Activated B cell treated with CpG ODN at 0.5 μM for 24 hours (primary cell): ENCODE measurements at regions not wholly inside any gene's neighbourhood (a gene's known extent, or its start where the extent isn't known, plus 50 kb on each side); places are given as distances from the start of the nearest gene placed in this dataset.

Source experiments
- ATAC-seq: fragments of 200-7000 bp; cut with Tn5 transposase; one replicate; pipeline ENCODE4 v1.10.0; 2021; ENCODE audit warnings: low read depth, mild to moderate bottlenecking, moderate library complexity
- CTCF ChIA-PET: fragments of 350-600 bp; sonication (Branson Sonifier 250); formaldehyde crosslinking; loops from one replicate; lab custom pipeline; 2021; ENCODE audit warnings: antibody characterized with exemption; lab: Charles Lee
- POLR2A ChIA-PET: fragments of 350-600 bp; sonication (Branson Sonifier 250); formaldehyde crosslinking; loops from one replicate; lab custom pipeline; 2021; ENCODE audit warnings: antibody characterized with exemption; lab: Charles Lee
- DNase-seq: peaks from one replicate; pipeline ENCODE4 v3.0.0; 2022
- H3K27ac Mint-ChIP-seq: one replicate; pipeline ENCODE4 v1.8.0; 2020; ENCODE audit warnings: mixed read lengths
- H3K27me3 Mint-ChIP-seq: one replicate; pipeline ENCODE4 v1.8.0; 2021; ENCODE audit warnings: mixed read lengths
- H3K36me3 Mint-ChIP-seq: one replicate; pipeline ENCODE4 v1.8.0; 2021; ENCODE audit warnings: low read depth, mixed read lengths
- H3K4me1 Mint-ChIP-seq: one replicate; pipeline ENCODE4 v1.8.0; 2021; ENCODE audit warnings: mixed read lengths
- H3K4me3 Mint-ChIP-seq: one replicate; pipeline ENCODE4 v1.8.0; 2020; ENCODE audit warnings: mild to moderate bottlenecking, mixed read lengths
- H3K9me3 Mint-ChIP-seq: one replicate; pipeline ENCODE4 v1.8.0; 2020; ENCODE audit warnings: mixed read lengths
- intact Hi-C: fragments of 100-400 bp; cut with micrococcal nuclease; formaldehyde crosslinking; loops from one replicate; pipeline ENCODE4 v1.15.1; 2024
- TF ChIP-seq, protein P1 (sequence below): fragments of 200-600 bp; IDR thresholded peaks from one replicate; pipeline ENCODE4 v1.8.0; 2022; ENCODE audit warnings: antibody characterized with exemption, mild to moderate bottlenecking

GRCh38 chrX:122188751-122189150, 995.3 kb upstream of the GRIA3 start:
- Mint-ChIP-seq H3K36me3 (no peaks in the 10 kb centered on the region), H3K27me3 (no peaks in the 10 kb centered on the region), H3K9me3 (peaks cover 6% of the 10 kb centered on the region), H3K27ac (no peak overlapping the region), H3K4me3 (no peak overlapping the region), H3K4me1 (no peaks in the 10 kb centered on the region)
- no peak for ATAC-seq
- DNase-seq, result no peak
- intact Hi-C loops, result no loop called here
- TF ChIP-seq, protein P1, sequence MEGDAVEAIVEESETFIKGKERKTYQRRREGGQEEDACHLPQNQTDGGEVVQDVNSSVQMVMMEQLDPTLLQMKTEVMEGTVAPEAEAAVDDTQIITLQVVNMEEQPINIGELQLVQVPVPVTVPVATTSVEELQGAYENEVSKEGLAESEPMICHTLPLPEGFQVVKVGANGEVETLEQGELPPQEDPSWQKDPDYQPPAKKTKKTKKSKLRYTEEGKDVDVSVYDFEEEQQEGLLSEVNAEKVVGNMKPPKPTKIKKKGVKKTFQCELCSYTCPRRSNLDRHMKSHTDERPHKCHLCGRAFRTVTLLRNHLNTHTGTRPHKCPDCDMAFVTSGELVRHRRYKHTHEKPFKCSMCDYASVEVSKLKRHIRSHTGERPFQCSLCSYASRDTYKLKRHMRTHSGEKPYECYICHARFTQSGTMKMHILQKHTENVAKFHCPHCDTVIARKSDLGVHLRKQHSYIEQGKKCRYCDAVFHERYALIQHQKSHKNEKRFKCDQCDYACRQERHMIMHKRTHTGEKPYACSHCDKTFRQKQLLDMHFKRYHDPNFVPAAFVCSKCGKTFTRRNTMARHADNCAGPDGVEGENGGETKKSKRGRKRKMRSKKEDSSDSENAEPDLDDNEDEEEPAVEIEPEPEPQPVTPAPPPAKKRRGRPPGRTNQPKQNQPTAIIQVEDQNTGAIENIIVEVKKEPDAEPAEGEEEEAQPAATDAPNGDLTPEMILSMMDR, result no peak
- CTCF ChIA-PET, result no interaction called here
- POLR2A ChIA-PET, result no interaction called here

DNA sequence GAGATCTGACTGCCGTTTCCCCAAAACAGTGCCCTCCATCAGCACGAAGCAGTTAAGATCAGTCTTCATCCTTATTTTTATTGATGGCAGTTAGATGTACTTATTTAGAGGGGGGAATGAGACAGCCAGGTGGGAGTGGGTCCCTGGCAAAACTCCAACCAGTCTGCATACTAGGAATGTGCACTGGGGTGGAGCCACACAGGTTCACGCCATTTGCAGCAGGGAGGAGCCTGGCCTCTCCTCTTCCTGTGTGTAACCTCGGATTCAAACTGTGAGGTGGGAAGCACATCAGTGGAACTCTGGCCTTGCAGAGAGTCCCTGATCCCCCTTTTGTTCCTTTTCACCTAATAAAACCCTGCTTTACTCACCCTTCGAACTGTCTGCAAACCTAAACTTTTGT, 987.7 kb upstream of the GRIA3 start:
- Mint-ChIP-seq H3K27me3 (no peaks in the 10 kb centered on the region), H3K27ac (no peak overlapping the region), H3K36me3 (no peaks in the 10 kb centered on the region), H3K4me1 (no peaks in the 10 kb centered on the region), H3K9me3 (no peaks in the 10 kb centered on the region), H3K4me3 (no peak overlapping the region)
- POLR2A ChIA-PET, result no interaction called here
- intact Hi-C loops, result no loop called here
- TF ChIP-seq, protein P1, result no peak
- ATAC-seq, result no peak
- no peak for DNase-seq
- CTCF ChIA-PET, result no interaction called here

GRCh38 chrX:122203399-122203798, 980.7 kb upstream of the GRIA3 start:
- Mint-ChIP-seq H3K27ac (no peak overlapping the region), H3K27me3 (no peaks in the 10 kb centered on the region), H3K36me3 (no peaks in the 10 kb centered on the region), H3K4me1 (no peaks in the 10 kb centered on the region), H3K9me3 (no peaks in the 10 kb centered on the region), H3K4me3 (no peak overlapping the region)
- DNase-seq (no peak), ATAC-seq (no peak)
- ChIA-PET CTCF (no interaction called here), POLR2A (no interaction called here)
- intact Hi-C loops, result no loop called here
- TF ChIP-seq, protein P1, result no peak

GRCh38 chrX:122218666-122219065, 965.4 kb upstream of the GRIA3 start:
- ChIA-PET POLR2A (no interaction called here), CTCF (no interaction called here)
- intact Hi-C loops, result no loop called here
- TF ChIP-seq, protein P1, result no peak
- H3K9me3 Mint-ChIP-seq, result no peaks in the 10 kb centered on the region
- H3K4me1 Mint-ChIP-seq, result no peaks in the 10 kb centered on the region
- no peak for ATAC-seq
- H3K27me3 Mint-ChIP-seq, result no peaks in the 10 kb centered on the region
- H3K27ac Mint-ChIP-seq, result no peak overlapping the region
- no peak overlapping the region for H3K4me3 Mint-ChIP-seq
- no peaks in the 10 kb centered on the region for H3K36me3 Mint-ChIP-seq
- no peak for DNase-seq

DNA sequence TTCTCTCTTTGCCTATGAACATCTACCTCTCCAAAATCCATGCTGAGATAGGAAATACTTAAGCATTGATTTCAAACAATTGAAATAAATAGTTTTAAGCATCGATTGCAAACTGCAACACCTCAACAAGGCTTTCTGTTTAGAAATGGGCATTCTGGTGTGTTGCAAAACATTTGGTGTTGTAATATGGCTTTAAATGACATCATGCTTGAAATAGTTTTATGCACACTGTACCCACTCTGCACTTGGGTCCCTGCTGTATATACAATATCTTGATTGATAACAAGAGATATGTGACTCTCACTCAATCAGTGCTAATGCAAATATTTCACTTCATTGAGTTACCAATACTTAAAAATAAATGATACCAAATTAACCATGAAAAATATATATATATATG, 964.9 kb upstream of the GRIA3 start:
- ChIA-PET CTCF (no interaction called here), POLR2A (no interaction called here)
- Mint-ChIP-seq H3K4me3 (no peak overlapping the region), H3K27ac (no peak overlapping the region), H3K9me3 (no peaks in the 10 kb centered on the region), H3K4me1 (no peaks in the 10 kb centered on the region), H3K27me3 (no peaks in the 10 kb centered on the region), H3K36me3 (no peaks in the 10 kb centered on the region)
- ATAC-seq (no peak), DNase-seq (no peak)
- intact Hi-C loops, result no loop called here
- TF ChIP-seq, protein P1, result no peak
